ENCODE measurements at regions not wholly inside any gene's neighbourhood (a gene's known extent, or its start where the extent isn't known, plus 50 kb on each side); places are given as distances from the start of the nearest gene placed in this dataset.

- no peak for TF ChIP-seq POLR2A (IDR thresholded peaks at IDR 0.05)
- TF ChIP-seq CTCF (IDR thresholded peaks at IDR 0.05): no peak
- TF ChIP-seq EP300 (IDR thresholded peaks at IDR 0.05): no peak
- TF ChIP-seq POLR2AphosphoS5 (IDR thresholded peaks at IDR 0.05): no peak
Measured at GRCh38 chr11:134536219-134536618, 124.2 kb upstream of the B3GAT1 start.

Measured in sigmoid colon (tissue), 4 donors.